ENCODE measurements at regions not wholly inside any gene's neighbourhood (a gene's known extent, or its start where the extent isn't known, plus 50 kb on each side); places are given as distances from the start of the nearest gene placed in this dataset.

GRCh38 chr19:5396963-5397362 is 56.4 kb upstream of the PTPRS start:
- TF ChIP-seq CTCF (IDR thresholded peaks at IDR 0.05; ENCODE audit: low read depth, low read length) (no peak), POLR2A (IDR thresholded peaks at IDR 0.05; ENCODE audit: extremely low read depth, insufficient read length) (no peak), MAX (IDR thresholded peaks at IDR 0.05; ENCODE audit: low read depth, low read length) (no peak), MYC (IDR thresholded peaks at IDR 0.05; ENCODE audit: low read depth, low read length) (no peak)

All from NB4 (cell line).